HEK293 (cell line): ENCODE measurements at regions not wholly inside any gene's neighbourhood (a gene's known extent, or its start where the extent isn't known, plus 50 kb on each side); places are given as distances from the start of the nearest gene placed in this dataset.
A peak's percentile ranks its signal among the peaks of the same experiment; 100 is the strongest.

Experiments used
- CTCF ChIA-PET: fragments of 350-600 bp; formaldehyde crosslinking; extraction: SDS; loops from one replicate; lab custom pipeline; 2021; ENCODE audit warnings: antibody characterized with exemption; lab: Yijun Ruan, JAX
- POLR2A ChIA-PET: fragments of 300-600 bp; formaldehyde crosslinking; extraction: SDS; loops from one replicate; lab custom pipeline; 2020; ENCODE audit warnings: antibody characterized with exemption, inconsistent platforms; lab: Yijun Ruan, JAX
- H3K27ac ChIP-seq: fragments of 200-500 bp; sonication (Bioruptor generic); 2 replicates; pipeline ENCODE4 v1.5.1; 2014; ENCODE audit warnings: low read depth, low read length, control low read depth, inconsistent platforms; ENCODE audit errors: extremely low read depth
- H3K36me3 ChIP-seq, 2 experiments: fragments of 200-500 bp in 1 of 2; sonication (Bioruptor generic) in 1 of 2; 1 replicate in 1 of 2; 2 replicates in 1 of 2; pipeline ENCODE4 v1.5.1; 2014 to 2017; ENCODE audit warnings: inconsistent platforms in 2 of 2, low read length in 2 of 2; ENCODE audit not compliant: control insufficient read depth in 2 of 2, insufficient read depth in 1 of 2
- H3K4me1 ChIP-seq: fragments of 200-500 bp; sonication (Bioruptor generic); 2 replicates; pipeline ENCODE4 v1.5.1; 2014; ENCODE audit warnings: mild to moderate bottlenecking, low read length, inconsistent platforms; ENCODE audit not compliant: control insufficient read depth, insufficient read depth
- H3K4me3 ChIP-seq: 2 replicates; pipeline ENCODE4 v1.5.1; 2011; ENCODE audit warnings: low read depth, mild to moderate bottlenecking, control low read depth, low read length, moderate library complexity
- H3K9me3 ChIP-seq: fragments of 200-500 bp; sonication (Bioruptor generic); 2 replicates; pipeline ENCODE4 v1.5.1; 2014; ENCODE audit warnings: low read depth, low read length, inconsistent platforms; ENCODE audit not compliant: control insufficient read depth, insufficient read depth
- EGR2 ChIP-seq: fragments of 450-650 bp; formaldehyde crosslinking; IDR thresholded peaks from 2 replicates; pipeline ENCODE4 v1.5.1; 2016; ENCODE audit warnings: low read depth, missing biosample characterization, missing genetic modification characterization
- HOXD13 ChIP-seq: sonication (generic); formaldehyde crosslinking; IDR thresholded peaks from 2 replicates; pipeline ENCODE4 v1.8.0; 2022; ENCODE audit warnings: missing genetic modification reagents, borderline replicate concordance
- KLF7 ChIP-seq: fragments of 450-650 bp; formaldehyde crosslinking; IDR thresholded peaks from 2 replicates; pipeline ENCODE4 v1.5.1; 2016; ENCODE audit warnings: missing biosample characterization, missing genetic modification characterization, borderline replicate concordance
- SCRT2 ChIP-seq: fragments of 450-650 bp; formaldehyde crosslinking; IDR thresholded peaks from 2 replicates; pipeline ENCODE4 v1.5.1; 2016; ENCODE audit warnings: missing biosample characterization, missing genetic modification characterization
- SP7 ChIP-seq: fragments of 450-650 bp; formaldehyde crosslinking; IDR thresholded peaks from 2 replicates; pipeline ENCODE4 v1.5.1; 2016; ENCODE audit warnings: missing biosample characterization, missing genetic modification characterization
- TCF7L2 ChIP-seq: IDR thresholded peaks from 2 replicates; pipeline ENCODE4 v1.6.1; 2011; ENCODE audit warnings: low read depth, mild to moderate bottlenecking, inconsistent platforms, low read length, moderate library complexity, borderline replicate concordance
- WT1 ChIP-seq: fragments of 450-650 bp; formaldehyde crosslinking; IDR thresholded peaks from 2 replicates; pipeline ENCODE4 v1.5.1; 2016; ENCODE audit warnings: missing biosample characterization, missing genetic modification characterization
- YY1 ChIP-seq: fragments of 450-650 bp; formaldehyde crosslinking; IDR thresholded peaks from 2 replicates; pipeline ENCODE4 v1.5.1; 2018; ENCODE audit warnings: missing biosample characterization, missing genetic modification characterization
- ZBTB17 ChIP-seq: fragments of 450-650 bp; formaldehyde crosslinking; IDR thresholded peaks from 2 replicates; pipeline ENCODE4 v1.5.1; 2016; ENCODE audit warnings: missing biosample characterization, missing genetic modification characterization
- ZBTB21 ChIP-seq: fragments of 450-650 bp; formaldehyde crosslinking; IDR thresholded peaks from 2 replicates; pipeline ENCODE4 v1.5.1; 2017; ENCODE audit warnings: missing biosample characterization, missing genetic modification characterization
- ZFHX2 ChIP-seq: fragments of 450-650 bp; formaldehyde crosslinking; conservative IDR thresholded peaks from 2 replicates; pipeline ENCODE4 v1.5.1; 2016; ENCODE audit warnings: missing biosample characterization, missing genetic modification characterization
- ZFP69B ChIP-seq: fragments of 450-650 bp; formaldehyde crosslinking; IDR thresholded peaks from 2 replicates; pipeline ENCODE4 v1.5.1; 2016; ENCODE audit warnings: missing biosample characterization, missing genetic modification characterization
- ZNF133 ChIP-seq: fragments of 450-650 bp; formaldehyde crosslinking; IDR thresholded peaks from 2 replicates; pipeline ENCODE4 v1.5.1; 2016; ENCODE audit warnings: missing biosample characterization, missing genetic modification characterization
- ZNF155 ChIP-seq: fragments of 450-650 bp; formaldehyde crosslinking; IDR thresholded peaks from 2 replicates; pipeline ENCODE4 v1.5.1; 2016; ENCODE audit warnings: missing biosample characterization, missing genetic modification characterization
- ZNF16 ChIP-seq: fragments of 450-650 bp; formaldehyde crosslinking; IDR thresholded peaks from 2 replicates; pipeline ENCODE4 v1.5.1; 2016; ENCODE audit warnings: low read depth, missing biosample characterization, missing genetic modification characterization
- ZNF2 ChIP-seq: fragments of 450-650 bp; formaldehyde crosslinking; IDR thresholded peaks from 2 replicates; pipeline ENCODE4 v1.5.1; 2016; ENCODE audit warnings: missing biosample characterization, missing genetic modification characterization
- ZNF341 ChIP-seq: fragments of 450-650 bp; formaldehyde crosslinking; IDR thresholded peaks from 2 replicates; pipeline ENCODE4; 2016; ENCODE audit warnings: low read depth, missing biosample characterization, missing genetic modification characterization
- ZNF37A ChIP-seq: fragments of 450-650 bp; IDR thresholded peaks from 2 replicates; pipeline ENCODE4 v1.5.1; 2018; ENCODE audit warnings: missing biosample characterization, missing genetic modification characterization
- ZNF561 ChIP-seq: fragments of 450-650 bp; IDR thresholded peaks from 2 replicates; pipeline ENCODE4 v1.5.1; 2018; ENCODE audit warnings: missing biosample characterization, missing genetic modification characterization, borderline replicate concordance
- ZNF596 ChIP-seq: fragments of 450-650 bp; IDR thresholded peaks from 2 replicates; pipeline ENCODE4 v1.5.0; 2018; ENCODE audit warnings: missing biosample characterization, mild to moderate bottlenecking, missing genetic modification characterization, moderate library complexity
- TF ChIP-seq, protein P1 (sequence below): fragments of 450-650 bp; formaldehyde crosslinking; IDR thresholded peaks from 2 replicates; pipeline ENCODE4 v1.5.1; 2016; ENCODE audit warnings: missing biosample characterization, missing genetic modification characterization
- TF ChIP-seq, protein P2 (sequence below): fragments of 450-650 bp; formaldehyde crosslinking; IDR thresholded peaks from 2 replicates; pipeline ENCODE4 v1.5.1; 2016; ENCODE audit warnings: missing biosample characterization, missing genetic modification characterization
- TF ChIP-seq, protein P3 (sequence below): fragments of 450-650 bp; formaldehyde crosslinking; IDR thresholded peaks from 2 replicates; pipeline ENCODE4 v1.5.1; 2016; ENCODE audit warnings: missing biosample characterization, missing genetic modification characterization
- TF ChIP-seq, protein P4 (sequence below): fragments of 450-650 bp; formaldehyde crosslinking; IDR thresholded peaks from 2 replicates; pipeline ENCODE4 v1.5.1; 2016; ENCODE audit warnings: missing biosample characterization, missing genetic modification characterization

DNA sequence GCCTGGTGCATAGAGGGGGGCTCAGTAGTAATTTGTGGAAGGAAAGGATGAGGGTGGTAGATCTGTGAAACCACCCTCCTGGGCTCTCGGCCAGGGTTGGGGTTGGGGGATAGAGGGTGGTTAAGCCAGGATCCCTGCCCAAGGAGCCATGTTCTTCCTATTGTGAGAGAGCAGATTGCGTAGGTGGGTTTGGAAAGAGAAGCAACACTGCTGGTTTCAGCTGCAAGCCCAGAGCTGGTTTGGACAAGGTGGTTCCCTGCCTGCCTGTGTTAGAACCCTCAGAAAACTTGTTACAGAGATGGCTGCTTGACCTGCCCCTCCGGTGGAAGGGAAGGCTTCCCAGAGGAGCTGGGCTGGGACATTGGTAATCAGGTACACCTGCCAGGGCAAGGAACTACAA, 131.2 kb upstream of the HAND1 start:
- H3K36me3 ChIP-seq, result no peaks in the 10 kb centered on the region
- H3K9me3 ChIP-seq, result no peaks in the 10 kb centered on the region
- CTCF ChIA-PET, result interaction anchor here (0.6 to 8.0 kb wide), 13 partner anchors 22 to 634 kb away, joined by 3 to 147 read pairs (median 5); no protein-coding TSS in a partner anchor
- H3K4me1 ChIP-seq, result no peaks in the 10 kb centered on the region
- peak; percentile 12 for TF ChIP-seq ZFHX2 (tag by site-specific recombination)
- no peak for TF ChIP-seq KLF7 (tag by site-specific recombination)
- TF ChIP-seq ZBTB17, result no peak
- H3K27ac ChIP-seq, result no peak overlapping the region
- POLR2A ChIA-PET, result no interaction called here
- H3K4me3 ChIP-seq, result no peak overlapping the region

DNA sequence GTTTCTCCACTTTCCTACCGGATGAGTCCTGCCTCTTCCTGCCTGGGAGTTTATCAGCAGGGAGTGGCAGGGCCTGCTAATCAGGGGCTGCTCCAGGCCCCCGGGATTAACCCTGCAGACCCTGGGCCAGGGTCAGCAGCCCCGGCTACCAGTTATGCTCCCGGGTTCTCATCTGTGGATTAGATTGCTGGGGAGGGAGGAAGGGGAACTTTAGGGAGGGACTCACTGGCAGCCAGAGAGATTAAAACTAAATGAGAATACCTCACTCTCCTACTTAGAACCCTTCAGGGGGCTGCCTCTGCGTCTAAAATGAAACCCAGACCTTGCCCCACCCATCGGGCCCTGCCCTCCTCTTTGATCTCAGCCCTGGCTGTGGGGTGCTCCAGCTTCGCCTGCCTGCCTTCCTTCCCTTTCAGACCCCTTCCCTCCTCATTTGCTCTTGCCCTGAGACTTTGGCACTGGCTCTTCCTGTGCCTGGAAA, 130.5 kb upstream of the HAND1 start:
- CTCF ChIA-PET, result interaction anchor here (0.8 to 8.0 kb wide), 8 partner anchors 85 to 634 kb away, joined by 3 to 147 read pairs (median 6); no protein-coding TSS in a partner anchor
- Histone ChIP-seq H3K36me3 (no peaks in the 10 kb centered on the region), H3K4me3 (no peak overlapping the region), H3K27ac (no peak overlapping the region), H3K4me1 (no peaks in the 10 kb centered on the region), H3K9me3 (no peaks in the 10 kb centered on the region)
- no peak for TF ChIP-seq ZNF155 (tag by site-specific recombination)
- TF ChIP-seq TCF7L2, result 0 out of 2 replicates have a peak, but pooled peaks have one; percentile 16
- no peak for TF ChIP-seq SP7
- TF ChIP-seq, protein P1, sequence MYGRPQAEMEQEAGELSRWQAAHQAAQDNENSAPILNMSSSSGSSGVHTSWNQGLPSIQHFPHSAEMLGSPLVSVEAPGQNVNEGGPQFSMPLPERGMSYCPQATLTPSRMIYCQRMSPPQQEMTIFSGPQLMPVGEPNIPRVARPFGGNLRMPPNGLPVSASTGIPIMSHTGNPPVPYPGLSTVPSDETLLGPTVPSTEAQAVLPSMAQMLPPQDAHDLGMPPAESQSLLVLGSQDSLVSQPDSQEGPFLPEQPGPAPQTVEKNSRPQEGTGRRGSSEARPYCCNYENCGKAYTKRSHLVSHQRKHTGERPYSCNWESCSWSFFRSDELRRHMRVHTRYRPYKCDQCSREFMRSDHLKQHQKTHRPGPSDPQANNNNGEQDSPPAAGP (tag by site-specific recombination), result peak; percentile 53
- TF ChIP-seq, protein P2, sequence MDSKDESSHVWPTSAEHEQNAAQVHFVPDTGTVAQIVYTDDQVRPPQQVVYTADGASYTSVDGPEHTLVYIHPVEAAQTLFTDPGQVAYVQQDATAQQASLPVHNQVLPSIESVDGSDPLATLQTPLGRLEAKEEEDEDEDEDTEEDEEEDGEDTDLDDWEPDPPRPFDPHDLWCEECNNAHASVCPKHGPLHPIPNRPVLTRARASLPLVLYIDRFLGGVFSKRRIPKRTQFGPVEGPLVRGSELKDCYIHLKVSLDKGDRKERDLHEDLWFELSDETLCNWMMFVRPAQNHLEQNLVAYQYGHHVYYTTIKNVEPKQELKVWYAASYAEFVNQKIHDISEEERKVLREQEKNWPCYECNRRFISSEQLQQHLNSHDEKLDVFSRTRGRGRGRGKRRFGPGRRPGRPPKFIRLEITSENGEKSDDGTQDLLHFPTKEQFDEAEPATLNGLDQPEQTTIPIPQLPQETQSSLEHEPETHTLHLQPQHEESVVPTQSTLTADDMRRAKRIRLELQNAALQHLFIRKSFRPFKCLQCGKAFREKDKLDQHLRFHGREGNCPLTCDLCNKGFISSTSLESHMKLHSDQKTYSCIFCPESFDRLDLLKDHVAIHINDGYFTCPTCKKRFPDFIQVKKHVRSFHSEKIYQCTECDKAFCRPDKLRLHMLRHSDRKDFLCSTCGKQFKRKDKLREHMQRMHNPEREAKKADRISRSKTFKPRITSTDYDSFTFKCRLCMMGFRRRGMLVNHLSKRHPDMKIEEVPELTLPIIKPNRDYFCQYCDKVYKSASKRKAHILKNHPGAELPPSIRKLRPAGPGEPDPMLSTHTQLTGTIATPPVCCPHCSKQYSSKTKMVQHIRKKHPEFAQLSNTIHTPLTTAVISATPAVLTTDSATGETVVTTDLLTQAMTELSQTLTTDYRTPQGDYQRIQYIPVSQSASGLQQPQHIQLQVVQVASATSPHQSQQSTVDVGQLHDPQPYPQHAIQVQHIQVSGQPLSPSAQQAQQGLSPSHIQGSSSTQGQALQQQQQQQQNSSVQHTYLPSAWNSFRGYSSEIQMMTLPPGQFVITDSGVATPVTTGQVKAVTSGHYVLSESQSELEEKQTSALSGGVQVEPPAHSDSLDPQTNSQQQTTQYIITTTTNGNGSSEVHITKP, result 0 out of 2 replicates have a peak, but pooled peaks have one; percentile 5
- POLR2A ChIA-PET, result no interaction called here

DNA sequence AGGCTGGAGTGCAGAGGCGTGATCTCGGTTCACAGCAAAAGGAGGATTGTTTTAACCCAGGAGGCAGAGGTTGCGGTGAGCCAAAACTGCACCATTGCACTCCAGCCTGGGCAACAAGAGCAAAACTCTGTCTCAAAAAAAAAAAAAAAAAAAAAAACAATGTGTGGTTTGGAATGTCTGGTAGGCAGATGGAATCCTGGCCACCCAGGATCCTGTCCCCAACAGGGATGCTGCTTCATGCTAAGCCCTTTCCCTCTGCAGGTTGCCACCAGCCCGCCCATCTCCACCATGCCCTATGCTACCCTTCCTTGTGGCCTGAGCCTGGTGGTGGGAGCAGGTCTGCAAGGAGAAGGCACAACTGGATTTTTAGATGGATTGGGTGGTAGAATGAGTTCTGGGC, 129.7 kb upstream of the HAND1 start:
- H3K4me3 ChIP-seq, result no peak overlapping the region
- no peaks in the 10 kb centered on the region for H3K9me3 ChIP-seq
- H3K36me3 ChIP-seq, result no peaks in the 10 kb centered on the region
- no peak overlapping the region for H3K27ac ChIP-seq
- no peaks in the 10 kb centered on the region for H3K4me1 ChIP-seq
- POLR2A ChIA-PET, result no interaction called here
- CTCF ChIA-PET, result interaction anchor here (0.7 to 8.0 kb wide), 6 partner anchors 84 to 186 kb away, joined by 3 to 147 read pairs (median 4); no protein-coding TSS in a partner anchor
- TF ChIP-seq ZNF561, result no peak
- no peak for TF ChIP-seq ZNF2 (tag by site-specific recombination)
- TF ChIP-seq ZNF341 (tag by site-specific recombination), result no peak
- TF ChIP-seq, protein P3, sequence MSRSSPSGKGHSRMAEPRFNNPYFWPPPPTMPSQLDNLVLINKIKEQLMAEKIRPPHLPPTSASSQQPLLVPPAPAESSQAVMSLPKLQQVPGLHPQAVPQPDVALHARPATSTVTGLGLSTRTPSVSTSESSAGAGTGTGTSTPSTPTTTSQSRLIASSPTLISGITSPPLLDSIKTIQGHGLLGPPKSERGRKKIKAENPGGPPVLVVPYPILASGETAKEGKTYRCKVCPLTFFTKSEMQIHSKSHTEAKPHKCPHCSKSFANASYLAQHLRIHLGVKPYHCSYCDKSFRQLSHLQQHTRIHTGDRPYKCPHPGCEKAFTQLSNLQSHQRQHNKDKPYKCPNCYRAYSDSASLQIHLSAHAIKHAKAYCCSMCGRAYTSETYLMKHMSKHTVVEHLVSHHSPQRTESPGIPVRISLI, result 0 out of 2 replicates have a peak, but pooled peaks have one; percentile 20
- TF ChIP-seq HOXD13, result no peak
- no peak for TF ChIP-seq ZNF133 (tag by site-specific recombination)
- TF ChIP-seq ZNF37A (tag by site-specific recombination), result no peak
- no peak for TF ChIP-seq ZBTB21
- TF ChIP-seq WT1, result no peak
- no peak for TF ChIP-seq ZNF16 (tag by site-specific recombination)
- no peak for TF ChIP-seq ZNF596 (tag by site-specific recombination)
- TF ChIP-seq YY1 (tag by site-specific recombination), result no peak
- TF ChIP-seq SCRT2, result no peak
- TF ChIP-seq, protein P4, sequence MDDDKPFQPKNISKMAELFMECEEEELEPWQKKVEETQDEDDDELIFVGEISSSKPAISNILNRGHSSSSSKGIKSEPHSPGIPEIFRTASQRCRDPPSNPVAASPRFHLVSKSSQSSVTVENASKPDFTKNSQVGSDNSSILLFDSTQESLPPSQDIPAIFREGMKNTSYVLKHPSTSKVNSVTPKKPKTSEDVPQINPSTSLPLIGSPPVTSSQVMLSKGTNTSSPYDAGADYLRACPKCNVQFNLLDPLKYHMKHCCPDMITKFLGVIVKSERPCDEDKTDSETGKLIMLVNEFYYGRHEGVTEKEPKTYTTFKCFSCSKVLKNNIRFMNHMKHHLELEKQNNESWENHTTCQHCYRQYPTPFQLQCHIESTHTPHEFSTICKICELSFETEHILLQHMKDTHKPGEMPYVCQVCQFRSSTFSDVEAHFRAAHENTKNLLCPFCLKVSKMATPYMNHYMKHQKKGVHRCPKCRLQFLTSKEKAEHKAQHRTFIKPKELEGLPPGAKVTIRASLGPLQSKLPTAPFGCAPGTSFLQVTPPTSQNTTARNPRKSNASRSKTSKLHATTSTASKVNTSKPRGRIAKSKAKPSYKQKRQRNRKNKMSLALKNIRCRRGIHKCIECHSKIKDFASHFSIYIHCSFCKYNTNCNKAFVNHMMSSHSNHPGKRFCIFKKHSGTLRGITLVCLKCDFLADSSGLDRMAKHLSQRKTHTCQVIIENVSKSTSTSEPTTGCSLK (tag by site-specific recombination), result no peak
- no peak for TF ChIP-seq ZFP69B
- no peak for TF ChIP-seq EGR2 (tag by site-specific recombination)
